ENCODE measurements at regions not wholly inside any gene's neighbourhood (a gene's known extent, or its start where the extent isn't known, plus 50 kb on each side); places are given as distances from the start of the nearest gene placed in this dataset.
A peak's percentile ranks its signal among the peaks of the same experiment; 100 is the strongest.

- TF ChIP-seq PCBP1 (IDR thresholded peaks at IDR 0.05; ENCODE audit: borderline replicate concordance, low read depth, low read length) = no peak
- peak; percentile 45; the same call in 1 of the 2 replicates for TF ChIP-seq DMAP1 (CRISPR knock-in tag; IDR thresholded peaks at IDR 0.05)
- no peak for TF ChIP-seq SIN3B (IDR thresholded peaks at IDR 0.05; ENCODE audit: low read length)
- no peak for TF ChIP-seq ZNF549 (CRISPR knock-in tag; IDR thresholded peaks at IDR 0.05)
- no peak for TF ChIP-seq ZNF33B (CRISPR knock-in tag; IDR thresholded peaks at IDR 0.05)
- TF ChIP-seq NR0B2 (CRISPR knock-in tag; IDR thresholded peaks at IDR 0.05) = no peak
- no peak for TF ChIP-seq HOXA5 (CRISPR knock-in tag; IDR thresholded peaks at IDR 0.05)
- no peak for TF ChIP-seq PHF5A (CRISPR knock-in tag; IDR thresholded peaks at IDR 0.05; ENCODE audit: low read depth, unreplicated experiment)
- TF ChIP-seq HBP1 (CRISPR knock-in tag; IDR thresholded peaks at IDR 0.05; ENCODE audit: low read depth) = no peak
- no peak for TF ChIP-seq ZNF710 (CRISPR knock-in tag; IDR thresholded peaks at IDR 0.05; ENCODE audit: borderline replicate concordance)
- no peak for TF ChIP-seq CBFB (CRISPR knock-in tag; IDR thresholded peaks at IDR 0.05)
- no peak for TF ChIP-seq ZBTB39 (CRISPR knock-in tag; IDR thresholded peaks at IDR 0.05)
- no peak for TF ChIP-seq ZNF646 (CRISPR knock-in tag; IDR thresholded peaks at IDR 0.05)
- no peak for TF ChIP-seq ZNF256 (CRISPR knock-in tag; conservative IDR thresholded peaks at IDR 0.05)
Measured at GRCh38 chr20:6489361-6490171, 277.9 kb upstream of the BMP2 start (continued).
